Mammary epithelial cell (primary cell): ENCODE measurements at regions not wholly inside any gene's neighbourhood (a gene's known extent, or its start where the extent isn't known, plus 50 kb on each side); places are given as distances from the start of the nearest gene placed in this dataset.

Experiments used
- CTCF ChIP-seq, 2 donors: IDR thresholded peaks in 1 of 2; conservative IDR thresholded peaks in 1 of 2; 2 replicates each; pipeline ENCODE4 v1.5.1; 2011 to 2012; ENCODE audit warnings: inconsistent platforms in 2 of 2, low read length in 2 of 2, mild to moderate bottlenecking in 2 of 2, control low read depth in 1 of 2, low read depth in 1 of 2; ENCODE audit not compliant: insufficient read depth in 1 of 2; ENCODE audit errors: extremely low read depth in 1 of 2
- EZH2 ChIP-seq: IDR thresholded peaks from 2 replicates; pipeline ENCODE4 v1.6.1; 2012; ENCODE audit warnings: low read length, inconsistent platforms, borderline replicate concordance

- TF ChIP-seq CTCF (conservative IDR thresholded peaks at IDR 0.05 in 1 of 2, IDR thresholded peaks at IDR 0.05 in 1 of 2; ENCODE audit: extremely low read depth in 1 of 2, insufficient read depth in 1 of 2, low read depth in 1 of 2, low read length in 2 of 2) (no peak), EZH2 (no peak)
Measured at GRCh38 chr2:8290771-8291352, 391.0 kb upstream of the ID2 start.
